ENCODE measurements at regions not wholly inside any gene's neighbourhood (a gene's known extent, or its start where the extent isn't known, plus 50 kb on each side); places are given as distances from the start of the nearest gene placed in this dataset.
A peak's percentile ranks its signal among the peaks of the same experiment; 100 is the strongest.

- no peaks in the 10 kb centered on the region for H4K20me1 ChIP-seq (ENCODE audit: insufficient read depth, low read length)
- no peak overlapping the region for H3K4me3 ChIP-seq (ENCODE audit: insufficient read depth, low read length)
- H3K4me1 ChIP-seq (ENCODE audit: insufficient read depth, low read length): peaks cover 44% of the 10 kb centered on the region
- H3K79me2 ChIP-seq (ENCODE audit: insufficient read depth, low read length): no peaks in the 10 kb centered on the region
- no peaks in the 10 kb centered on the region for H3K36me3 ChIP-seq (ENCODE audit: insufficient read depth, low read length)
- peak overlapping the region; percentile 87 for H3K27ac ChIP-seq (ENCODE audit: low read depth, low read length)
- no peak overlapping the region for H3K4me2 ChIP-seq (ENCODE audit: insufficient read depth, low read length)
- H3K27me3 ChIP-seq (ENCODE audit: insufficient read depth, low read length): no peaks in the 10 kb centered on the region
- peaks cover 1% of the 10 kb centered on the region for H3K9me3 ChIP-seq (ENCODE audit: low read depth, low read length)
- DNase-seq (ENCODE audit: insufficient read length, low spot score, missing footprints): no peak
- no peak overlapping the region for H2AFZ ChIP-seq (ENCODE audit: low read length)
- no peak for TF ChIP-seq CTCF (IDR thresholded peaks at IDR 0.05; ENCODE audit: extremely low read depth, low read depth, low read length)
Measured at GRCh38 chr2:150144546-150145298, 342.7 kb downstream of the RND3 start.

- Histone ChIP-seq H3K4me2 (ENCODE audit: insufficient read depth, low read length) (peak overlapping the region; percentile 14), H3K4me1 (ENCODE audit: insufficient read depth, low read length) (peaks cover 44% of the 10 kb centered on the region), H3K4me3 (ENCODE audit: insufficient read depth, low read length) (no peak overlapping the region), H3K27ac (ENCODE audit: low read depth, low read length) (peak overlapping the region; percentile 87), H3K36me3 (ENCODE audit: insufficient read depth, low read length) (no peaks in the 10 kb centered on the region), H3K27me3 (ENCODE audit: insufficient read depth, low read length) (no peaks in the 10 kb centered on the region), H2AFZ (ENCODE audit: low read length) (no peak overlapping the region), H3K9me3 (ENCODE audit: low read depth, low read length) (peaks cover 1% of the 10 kb centered on the region), H3K79me2 (ENCODE audit: insufficient read depth, low read length) (no peaks in the 10 kb centered on the region), H4K20me1 (ENCODE audit: insufficient read depth, low read length) (no peaks in the 10 kb centered on the region)
- DNase-seq (ENCODE audit: insufficient read length, low spot score, missing footprints): no peak
- TF ChIP-seq CTCF (IDR thresholded peaks at IDR 0.05; ENCODE audit: extremely low read depth, low read depth, low read length): no peak
Measured at GRCh38 chr2:150143087-150143536, 344.4 kb downstream of the RND3 start.

GRCh38 chr2:150142561-150142960 lies 344.9 kb downstream of the RND3 start:
- Histone ChIP-seq H3K4me3 (ENCODE audit: insufficient read depth, low read length) (no peak overlapping the region), H3K4me2 (ENCODE audit: insufficient read depth, low read length) (peak overlapping the region; percentile 14), H3K79me2 (ENCODE audit: insufficient read depth, low read length) (no peaks in the 10 kb centered on the region), H3K4me1 (ENCODE audit: insufficient read depth, low read length) (peaks cover 44% of the 10 kb centered on the region), H3K27ac (ENCODE audit: low read depth, low read length) (peak overlapping the region; percentile 87), H3K9me3 (ENCODE audit: low read depth, low read length) (peaks cover 1% of the 10 kb centered on the region), H3K27me3 (ENCODE audit: insufficient read depth, low read length) (no peaks in the 10 kb centered on the region), H4K20me1 (ENCODE audit: insufficient read depth, low read length) (no peaks in the 10 kb centered on the region), H2AFZ (ENCODE audit: low read length) (no peak overlapping the region), H3K36me3 (ENCODE audit: insufficient read depth, low read length) (no peaks in the 10 kb centered on the region)
- DNase-seq (ENCODE audit: insufficient read length, low spot score, missing footprints): no peak
- TF ChIP-seq CTCF (IDR thresholded peaks at IDR 0.05; ENCODE audit: extremely low read depth, low read depth, low read length): no peak

- H2AFZ ChIP-seq (ENCODE audit: low read length): no peak overlapping the region
- H3K36me3 ChIP-seq (ENCODE audit: insufficient read depth, low read length): no peaks in the 10 kb centered on the region
- peak overlapping the region; percentile 20 for H3K4me2 ChIP-seq (ENCODE audit: insufficient read depth, low read length)
- no peak for TF ChIP-seq CTCF (IDR thresholded peaks at IDR 0.05; ENCODE audit: extremely low read depth, low read depth, low read length)
- peak overlapping the region; percentile 87 for H3K27ac ChIP-seq (ENCODE audit: low read depth, low read length)
- H3K9me3 ChIP-seq (ENCODE audit: low read depth, low read length): peaks cover 1% of the 10 kb centered on the region
- DNase-seq (ENCODE audit: insufficient read length, low spot score, missing footprints): no peak
- H3K4me3 ChIP-seq (ENCODE audit: insufficient read depth, low read length): no peak overlapping the region
- H3K27me3 ChIP-seq (ENCODE audit: insufficient read depth, low read length): no peaks in the 10 kb centered on the region
- H3K79me2 ChIP-seq (ENCODE audit: insufficient read depth, low read length): no peaks in the 10 kb centered on the region
- peaks cover 44% of the 10 kb centered on the region for H3K4me1 ChIP-seq (ENCODE audit: insufficient read depth, low read length)
- H4K20me1 ChIP-seq (ENCODE audit: insufficient read depth, low read length): no peaks in the 10 kb centered on the region
Measured at GRCh38 chr2:150141226-150142001, 346.1 kb downstream of the RND3 start.

All from osteoblast (primary cell).